ENCODE measurements at regions not wholly inside any gene's neighbourhood (a gene's known extent, or its start where the extent isn't known, plus 50 kb on each side); places are given as distances from the start of the nearest gene placed in this dataset.

GRCh38 chr10:81564143-81564542 is 310.9 kb upstream of the NRG3 start (continued):
- TF ChIP-seq SIX5 (IDR thresholded peaks at IDR 0.05; ENCODE audit: low read depth, low read length) (no peak), TAF1 (IDR thresholded peaks at IDR 0.05; ENCODE audit: low read depth, low read length) (no peak), POLR2A (IDR thresholded peaks at IDR 0.05; ENCODE audit: control extremely low read depth in 1 of 2, low read depth in 2 of 2, low read length in 2 of 2) (no peak), HDAC2 (IDR thresholded peaks at IDR 0.05; ENCODE audit: borderline replicate concordance in 1 of 2, low read depth in 2 of 2, low read length in 2 of 2) (no peak), RXRA (IDR thresholded peaks at IDR 0.05; ENCODE audit: insufficient read depth, low read depth, low read length) (no peak)
